NB4 (cell line): ENCODE measurements at regions not wholly inside any gene's neighbourhood (a gene's known extent, or its start where the extent isn't known, plus 50 kb on each side); places are given as distances from the start of the nearest gene placed in this dataset.

Experiments used
- CTCF ChIP-seq: IDR thresholded peaks from one replicate; pipeline ENCODE4 v1.5.1; 2012; ENCODE audit warnings: low read depth, low read length
- MAX ChIP-seq: IDR thresholded peaks from 2 replicates; pipeline ENCODE4 v1.6.1; 2011; ENCODE audit warnings: low read depth, low read length
- MYC ChIP-seq: IDR thresholded peaks from 2 replicates; pipeline ENCODE4 v1.6.1; 2011; ENCODE audit warnings: low read depth, low read length
- POLR2A ChIP-seq: IDR thresholded peaks from 2 replicates; pipeline ENCODE4 v1.6.1; 2011; ENCODE audit warnings: mild to moderate bottlenecking; ENCODE audit not compliant: insufficient read length; ENCODE audit errors: extremely low read depth

GRCh38 chr15:67914028-67914427 lies 74.2 kb upstream of the RNU6-1 start:
- TF ChIP-seq CTCF (no peak), POLR2A (no peak), MYC (no peak), MAX (no peak)
